GM12892 (cell line): ENCODE measurements at regions not wholly inside any gene's neighbourhood (a gene's known extent, or its start where the extent isn't known, plus 50 kb on each side); places are given as distances from the start of the nearest gene placed in this dataset.

Experiments used
- DNase-seq: peaks from one replicate; pipeline ENCODE4 v3.0.0; 2011; ENCODE audit not compliant: insufficient read length
- FAIRE-seq: peaks from 2 replicates; lab custom pipeline; 2011; peaks lifted over from hg19 to GRCh38; lab: Jason Lieb, UNC
- POLR2A ChIP-seq: IDR thresholded peaks from 2 replicates; pipeline ENCODE4 v1.6.1; 2011; ENCODE audit warnings: low read depth, low read length, control low read depth
- POLR2AphosphoS5 ChIP-seq: IDR thresholded peaks from 2 replicates; pipeline ENCODE4 v1.6.1; 2011; ENCODE audit warnings: low read depth, low read length, control low read depth
- TAF1 ChIP-seq: IDR thresholded peaks from 2 replicates; pipeline ENCODE4 v1.6.1; 2011; ENCODE audit warnings: low read depth, mild to moderate bottlenecking, control low read depth, low read length, borderline replicate concordance

DNA sequence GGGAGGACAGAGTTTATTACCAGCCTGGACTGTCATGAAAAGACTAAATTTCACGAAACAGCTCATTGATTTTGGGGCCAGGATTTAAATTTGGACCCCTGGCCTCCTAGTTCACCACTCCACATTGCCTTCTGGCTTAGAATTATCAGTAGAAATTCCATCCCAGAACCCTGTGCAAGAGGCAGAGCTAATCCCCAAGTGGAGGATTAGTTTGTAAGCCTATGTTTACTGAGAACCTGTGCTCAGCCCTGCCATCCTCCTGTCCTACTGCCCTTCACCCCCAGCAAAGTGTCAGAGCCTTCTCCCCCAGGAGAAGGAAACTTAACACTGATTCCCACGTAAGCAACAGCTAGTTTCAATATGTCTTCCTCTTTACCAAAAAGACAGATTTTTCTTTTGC is 99.4 kb downstream of the SST start:
- TF ChIP-seq POLR2AphosphoS5 (no peak), TAF1 (no peak), POLR2A (no peak)
- DNase-seq (no peak), FAIRE-seq (no peak)

DNA sequence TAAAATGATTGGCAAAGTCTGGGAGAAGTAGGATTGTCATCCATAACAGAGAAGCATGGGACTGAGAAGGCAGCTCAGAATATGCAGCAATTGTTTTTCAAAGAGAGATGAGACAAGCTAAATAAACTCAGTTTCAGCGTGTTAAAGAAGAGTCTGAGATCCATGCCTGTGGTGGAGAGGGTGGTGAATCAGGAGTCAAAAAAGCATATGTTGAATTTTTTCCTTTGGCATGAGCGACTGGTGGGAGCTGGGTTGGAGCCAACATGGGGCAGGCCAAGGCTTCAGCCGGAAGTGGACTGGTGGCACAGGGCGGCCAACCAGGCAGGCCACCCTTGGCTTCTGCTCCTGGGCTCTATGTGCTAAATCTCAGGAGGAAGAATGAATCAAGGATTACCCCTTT is 102.0 kb downstream of the SST start:
- TF ChIP-seq TAF1 (no peak), POLR2AphosphoS5 (no peak), POLR2A (no peak)
- no peak for FAIRE-seq
- no peak for DNase-seq

GRCh38 chr3:187567661-187568121 is 102.5 kb downstream of the SST start:
- no peak for TF ChIP-seq POLR2A
- no peak for TF ChIP-seq TAF1
- TF ChIP-seq POLR2AphosphoS5 = no peak
- FAIRE-seq = no peak
- no peak for DNase-seq

DNA sequence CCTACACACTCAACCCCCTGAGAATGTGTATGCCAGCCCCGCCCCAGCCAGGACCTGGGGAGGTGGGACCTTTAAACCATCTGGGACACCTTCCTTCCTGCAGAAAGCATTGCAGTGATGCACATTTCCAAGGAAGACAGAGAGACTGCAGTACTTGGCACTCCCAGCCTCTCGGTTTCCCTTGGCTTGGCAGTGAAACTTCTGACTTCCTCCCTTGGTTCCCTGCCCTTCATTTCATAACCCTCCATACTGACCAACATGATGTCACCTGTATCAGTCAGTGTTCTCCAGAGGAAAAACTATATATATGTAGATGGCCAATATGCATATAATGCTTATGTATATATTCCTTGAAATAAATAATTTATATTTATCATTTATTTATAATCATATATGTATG is 103.2 kb downstream of the SST start:
- TF ChIP-seq POLR2AphosphoS5 (no peak), TAF1 (no peak), POLR2A (no peak)
- DNase-seq (no peak), FAIRE-seq (no peak)

GRCh38 chr3:187565701-187566100 is 104.5 kb downstream of the SST start:
- FAIRE-seq = no peak
- TF ChIP-seq POLR2A = no peak
- no peak for TF ChIP-seq POLR2AphosphoS5
- no peak for TF ChIP-seq TAF1
- no peak for DNase-seq

GRCh38 chr3:187558990-187559389 is 111.2 kb downstream of the SST start:
- TF ChIP-seq POLR2A = no peak
- FAIRE-seq (no peak), DNase-seq (no peak)

GRCh38 chr3:187551416-187551815 is 118.8 kb downstream of the SST start:
- no peak for TF ChIP-seq POLR2A
- TF ChIP-seq POLR2AphosphoS5 = no peak
- no peak for TF ChIP-seq TAF1
- FAIRE-seq (no peak), DNase-seq (no peak)

- TF ChIP-seq POLR2A (no peak), POLR2AphosphoS5 (no peak), TAF1 (no peak)
- FAIRE-seq = no peak
- DNase-seq = no peak
Measured at GRCh38 chr3:187550446-187550845, 119.7 kb downstream of the SST start.

- no peak for DNase-seq
- FAIRE-seq = no peak
Measured at GRCh38 chr3:187545366-187545765, 124.8 kb downstream of the SST start.

GRCh38 chr3:187544326-187544725 is 125.9 kb downstream of the SST start:
- TF ChIP-seq POLR2A = no peak
- no peak for TF ChIP-seq POLR2AphosphoS5
- TF ChIP-seq TAF1 = no peak
- no peak for DNase-seq
- no peak for FAIRE-seq

More at GRCh38 chr3:187545366-187545765, 124.8 kb downstream of the SST start:
- no peak for TF ChIP-seq TAF1
- no peak for TF ChIP-seq POLR2A
- TF ChIP-seq POLR2AphosphoS5 = no peak

DNA sequence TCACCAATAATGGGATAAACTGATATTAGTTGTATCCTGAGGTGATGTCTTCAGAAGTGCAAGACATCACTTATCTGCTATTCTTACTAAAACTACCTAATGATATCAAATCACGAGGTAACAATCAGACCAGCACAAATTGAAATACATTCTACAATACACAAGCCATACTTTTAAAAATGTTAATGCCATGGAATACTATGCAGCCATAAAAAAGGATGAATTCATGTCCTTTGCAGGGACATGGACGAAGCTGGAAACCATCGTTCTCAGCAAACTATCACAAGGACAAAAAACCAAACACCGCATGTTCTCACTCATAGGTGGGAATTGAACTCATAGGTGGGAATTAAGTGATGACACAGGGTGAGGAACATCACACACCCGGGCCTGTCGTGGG is 129.3 kb downstream of the SST start:
- DNase-seq = no peak
- FAIRE-seq = no peak
- TF ChIP-seq TAF1 = no peak
- no peak for TF ChIP-seq POLR2AphosphoS5
- no peak for TF ChIP-seq POLR2A

DNA sequence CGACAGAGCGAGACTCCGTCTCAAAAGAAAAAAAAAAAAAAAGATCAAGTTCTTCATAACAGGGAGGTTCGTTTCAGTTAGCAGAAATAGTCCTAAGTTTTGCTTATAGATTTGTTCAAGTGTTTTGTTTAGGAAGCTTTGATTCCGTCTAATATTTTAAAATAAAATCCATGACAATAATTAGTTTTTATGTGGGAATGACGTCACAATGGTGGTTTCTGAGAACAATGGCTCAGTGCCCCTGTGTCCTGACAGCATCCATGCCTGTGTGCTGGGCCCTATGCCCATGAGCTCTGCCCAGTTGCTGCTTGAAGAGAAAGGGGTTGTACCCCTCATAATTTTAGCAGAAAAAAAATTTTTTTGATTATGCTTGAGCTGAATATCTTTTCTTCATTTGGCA is 134.0 kb downstream of the SST start:
- DNase-seq (no peak), FAIRE-seq (no peak)
- TF ChIP-seq TAF1 (no peak), POLR2A (no peak), POLR2AphosphoS5 (no peak)

- DNase-seq (no peak), FAIRE-seq (no peak)
- TF ChIP-seq POLR2AphosphoS5 = no peak
- TF ChIP-seq POLR2A = no peak
- no peak for TF ChIP-seq TAF1
Measured at GRCh38 chr3:187533797-187534196, 136.4 kb downstream of the SST start.
